Vagina (tissue), 2 donors: ENCODE measurements at regions not wholly inside any gene's neighbourhood (a gene's known extent, or its start where the extent isn't known, plus 50 kb on each side); places are given as distances from the start of the nearest gene placed in this dataset.
A peak's percentile ranks its signal among the peaks of the same experiment; 100 is the strongest.

ENCODE experiments used
- DNase-seq, 2 donors: peaks; one replicate each; pipeline ENCODE4 v3.0.0-alpha.2; 2017; ENCODE audit errors: extremely low spot score in 2 of 2
- H3K27ac ChIP-seq: fragments of 200-600 bp; sonication (generic); one replicate; pipeline ENCODE4 v1.5.1; 2019
- H3K27me3 ChIP-seq: fragments of 200-600 bp; sonication (generic); one replicate; pipeline ENCODE4 v1.5.1; 2019
- H3K36me3 ChIP-seq, 2 donors: fragments of 200-600 bp; sonication (generic); one replicate each; pipeline ENCODE4 v1.5.1; 2017 to 2019
- H3K4me1 ChIP-seq: fragments of 200-600 bp; sonication (generic); one replicate; pipeline ENCODE4 v1.5.1; 2019
- H3K4me3 ChIP-seq, 2 donors: fragments of 200-600 bp; sonication (generic); 1 replicate in 1 of 2; 2 replicates in 1 of 2; pipeline ENCODE4 v1.5.1; 2016 to 2019
- H3K9me3 ChIP-seq: fragments of 200-600 bp; sonication (generic); one replicate; pipeline ENCODE4 v1.5.1; 2019
- CTCF ChIP-seq, 3 experiments: fragments of 450-650 bp in 2 of 3; fragments of 200-600 bp in 1 of 3; sonication (generic) in 1 of 3; IDR thresholded peaks; one replicate each; pipeline ENCODE4 v1.5.1; 2017 to 2019; ENCODE audit warnings: antibody characterized with exemption in 3 of 3, mild to moderate bottlenecking in 2 of 3, moderate library complexity in 2 of 3
- POLR2A ChIP-seq, 2 donors: fragments of 450-650 bp; IDR thresholded peaks; one replicate each; pipeline ENCODE4 v1.6.1; 2017; ENCODE audit warnings: antibody characterized with exemption in 2 of 2, mild to moderate bottlenecking in 2 of 2, moderate library complexity in 2 of 2
- POLR2AphosphoS5 ChIP-seq, 2 donors: sonication (generic); formaldehyde crosslinking; IDR thresholded peaks; one replicate each; pipeline ENCODE4 v1.9.0; 2017; ENCODE audit warnings: antibody characterized with exemption in 2 of 2, mild to moderate bottlenecking in 2 of 2, low read depth in 1 of 2; ENCODE audit not compliant: insufficient read depth in 1 of 2
- intact Hi-C: fragments of 100-400 bp; cut with DNase I; formaldehyde crosslinking; loops from one replicate; pipeline ENCODE4 v1.15.1; 2023

- no peak overlapping the region for H3K27ac ChIP-seq
- no peaks in the 10 kb centered on the region for H3K36me3 ChIP-seq
- DNase-seq = no peak
- H3K27me3 ChIP-seq = no peaks in the 10 kb centered on the region
- intact Hi-C loops = no loop called here
- TF ChIP-seq POLR2AphosphoS5 (IDR thresholded peaks at IDR 0.05; ENCODE audit: insufficient read depth in 1 of 2, low read depth in 1 of 2) (no peak), POLR2A (IDR thresholded peaks at IDR 0.05) (no peak), CTCF (IDR thresholded peaks at IDR 0.05) (no peak)
- H3K4me3 ChIP-seq = no peak overlapping the region
- peaks cover 20% of the 10 kb centered on the region for H3K4me1 ChIP-seq
- H3K9me3 ChIP-seq = no peaks in the 10 kb centered on the region
Observed at GRCh38 chr6:138026342-138026741, 80.9 kb downstream of the PERP start.

GRCh38 chr6:138028893-138029292 is 78.3 kb downstream of the PERP start:
- DNase-seq = no peak
- peaks cover 30% of the 10 kb centered on the region for H3K4me1 ChIP-seq

GRCh38 chr6:138030872-138031271 is 76.3 kb downstream of the PERP start:
- no peaks in the 10 kb centered on the region for H3K36me3 ChIP-seq
- no peaks in the 10 kb centered on the region for H3K9me3 ChIP-seq
- no peak for DNase-seq
- no peaks in the 10 kb centered on the region for H3K27me3 ChIP-seq
- peaks cover 30% of the 10 kb centered on the region for H3K4me1 ChIP-seq
- no peak for TF ChIP-seq POLR2A (IDR thresholded peaks at IDR 0.05)
- no peak for TF ChIP-seq CTCF (IDR thresholded peaks at IDR 0.05)
- no peak for TF ChIP-seq POLR2AphosphoS5 (IDR thresholded peaks at IDR 0.05; ENCODE audit: insufficient read depth in 1 of 2, low read depth in 1 of 2)
- H3K27ac ChIP-seq = peak overlapping the region; percentile 53
- H3K4me3 ChIP-seq = no peak overlapping the region
- intact Hi-C loops = no loop called here

More at GRCh38 chr6:138028893-138029292, 78.3 kb downstream of the PERP start:
- intact Hi-C loops = no loop called here
- no peaks in the 10 kb centered on the region for H3K27me3 ChIP-seq
- peak overlapping the region; percentile 53 for H3K27ac ChIP-seq
- H3K9me3 ChIP-seq = no peaks in the 10 kb centered on the region
- H3K36me3 ChIP-seq = no peaks in the 10 kb centered on the region
- H3K4me3 ChIP-seq = no peak overlapping the region
- TF ChIP-seq POLR2A (IDR thresholded peaks at IDR 0.05) (no peak), POLR2AphosphoS5 (IDR thresholded peaks at IDR 0.05; ENCODE audit: insufficient read depth in 1 of 2, low read depth in 1 of 2) (peak; percentile 35 to 45)

- TF ChIP-seq CTCF (IDR thresholded peaks at IDR 0.05) (no peak), POLR2AphosphoS5 (IDR thresholded peaks at IDR 0.05; ENCODE audit: insufficient read depth in 1 of 2, low read depth in 1 of 2) (peak in 1 of 2 donors; percentile 42)
- Histone ChIP-seq H3K27ac (peak overlapping the region; percentile 53), H3K9me3 (no peaks in the 10 kb centered on the region), H3K27me3 (no peaks in the 10 kb centered on the region), H3K36me3 (no peaks in the 10 kb centered on the region), H3K4me1 (peaks cover 30% of the 10 kb centered on the region), H3K4me3 (no peak overlapping the region)
- intact Hi-C loops = no loop called here
- no peak for DNase-seq
Observed at GRCh38 chr6:138031417-138031816, 75.8 kb downstream of the PERP start.

DNA sequence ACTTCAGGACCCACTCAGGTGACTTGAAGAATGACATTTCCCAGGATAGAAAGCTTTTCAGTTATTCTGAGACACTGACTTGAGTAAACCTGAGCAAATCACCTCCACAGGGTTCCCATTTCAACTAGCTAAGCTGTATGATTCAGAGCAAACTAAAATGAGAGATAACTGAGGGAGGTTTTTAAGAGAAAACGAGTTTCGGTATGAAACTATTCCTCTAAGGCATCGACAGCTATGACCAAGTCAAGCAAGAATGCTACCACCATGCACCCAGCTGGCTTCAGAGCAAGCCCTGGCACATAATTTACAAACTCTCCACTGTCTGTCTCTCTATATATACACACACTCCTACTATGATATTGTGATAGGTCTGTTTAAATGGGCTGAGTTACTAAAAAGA is 75.4 kb downstream of the PERP start:
- intact Hi-C loops = no loop called here
- H3K27me3 ChIP-seq = no peaks in the 10 kb centered on the region
- no peak for DNase-seq
- no peaks in the 10 kb centered on the region for H3K36me3 ChIP-seq
- peaks cover 30% of the 10 kb centered on the region for H3K4me1 ChIP-seq
- H3K27ac ChIP-seq = peak overlapping the region; percentile 53
- H3K4me3 ChIP-seq = no peak overlapping the region
- no peak for TF ChIP-seq CTCF (IDR thresholded peaks at IDR 0.05)
- TF ChIP-seq POLR2A (IDR thresholded peaks at IDR 0.05) = no peak
- TF ChIP-seq POLR2AphosphoS5 (IDR thresholded peaks at IDR 0.05; ENCODE audit: insufficient read depth in 1 of 2, low read depth in 1 of 2) = no peak
- no peaks in the 10 kb centered on the region for H3K9me3 ChIP-seq
